Activated CD4-positive, alpha-beta T cell treated with anti-CD3 and anti-CD28 coated beads, Interleukin-10, Interleukin-2, amounts not matched to agents 100 ng/mL and 50 ng/mL, durations not matched to agents 16 hours and 8 hours (primary cell): ENCODE measurements at regions not wholly inside any gene's neighbourhood (a gene's known extent, or its start where the extent isn't known, plus 50 kb on each side); places are given as distances from the start of the nearest gene placed in this dataset.

Experiments
- DNase-seq: peaks from one replicate; pipeline ENCODE4 v3.0.0-alpha.2; 2020

GRCh38 chr1:108082738-108083562 lies 117.2 kb downstream of the SLC25A24 start:
- peak; percentile 15 for DNase-seq

GRCh38 chr1:108082001-108082400 lies 117.0 kb upstream of the VAV3 start:
- no peak for DNase-seq

- DNase-seq = peak; percentile 39
These were observed 115.5 kb upstream of the VAV3 start for GRCh38 chr1:108080448-108080847.

- peak; percentile 40 for DNase-seq
These were observed 114.6 kb upstream of the VAV3 start for GRCh38 chr1:108079440-108080025.

GRCh38 chr1:108077991-108078390 lies 113.0 kb upstream of the VAV3 start:
- no peak for DNase-seq

- no peak for DNase-seq
These were observed 110.1 kb upstream of the VAV3 start for GRCh38 chr1:108075055-108075454.

- no peak for DNase-seq
These were observed 107.8 kb upstream of the VAV3 start for GRCh38 chr1:108072776-108073175.

GRCh38 chr1:108072212-108072611 lies 107.2 kb upstream of the VAV3 start:
- DNase-seq = no peak

GRCh38 chr1:108071601-108072000 lies 106.6 kb upstream of the VAV3 start:
- no peak for DNase-seq

GRCh38 chr1:108070662-108071061 lies 105.7 kb upstream of the VAV3 start:
- DNase-seq = no peak

- no peak for DNase-seq
These were observed 103.0 kb upstream of the VAV3 start for GRCh38 chr1:108067884-108068540.

- DNase-seq = no peak
These were observed 101.8 kb upstream of the VAV3 start for GRCh38 chr1:108066808-108067207.

- DNase-seq = no peak
These were observed 99.3 kb upstream of the VAV3 start for GRCh38 chr1:108064255-108064654.

- peak; percentile 18 for DNase-seq
These were observed 98.7 kb upstream of the VAV3 start for GRCh38 chr1:108063703-108064102.

- DNase-seq = no peak
These were observed 95.0 kb upstream of the VAV3 start for GRCh38 chr1:108059945-108060344.

- DNase-seq = no peak
These were observed 92.6 kb upstream of the VAV3 start for GRCh38 chr1:108057541-108057940.

GRCh38 chr1:108056436-108056990 lies 91.5 kb upstream of the VAV3 start:
- no peak for DNase-seq

- no peak for DNase-seq
These were observed 90.4 kb upstream of the VAV3 start for GRCh38 chr1:108055387-108055786.

- DNase-seq = no peak
These were observed 89.4 kb upstream of the VAV3 start for GRCh38 chr1:108054396-108054795.

- DNase-seq = no peak
These were observed 88.5 kb upstream of the VAV3 start for GRCh38 chr1:108053270-108054013.

- DNase-seq = no peak
These were observed 86.8 kb upstream of the VAV3 start for GRCh38 chr1:108051631-108052377.

GRCh38 chr1:108050911-108051629 lies 86.1 kb upstream of the VAV3 start:
- DNase-seq = no peak
